SK-N-SH (cell line): ENCODE measurements at regions not wholly inside any gene's neighbourhood (a gene's known extent, or its start where the extent isn't known, plus 50 kb on each side); places are given as distances from the start of the nearest gene placed in this dataset.

Experiments
- CTCF ChIA-PET: fragments of 300-600, 350-600 bp; formaldehyde crosslinking; extraction: SDS; loops from one replicate; lab custom pipeline; 2021; lab: Yijun Ruan, JAX
- POLR2A ChIA-PET: fragments of 350-600 bp; sonication (Branson Sonifier 250); formaldehyde crosslinking; extraction: SDS; loops from one replicate; lab custom pipeline; 2020; ENCODE audit warnings: antibody characterized with exemption, inconsistent platforms; lab: Yijun Ruan, JAX
- DNase-seq: peaks from one replicate; pipeline ENCODE4 v3.0.0; 2012
- H2AFZ ChIP-seq: fragments of 200-600 bp; sonication (generic); 2 replicates; pipeline ENCODE4 v1.8.1; 2016; ENCODE audit warnings: antibody characterized with exemption, mild to moderate bottlenecking, low read depth
- H3F3A ChIP-seq: fragments of 200-600 bp; sonication (generic); replicated peaks from 2 replicates; pipeline ENCODE3; 2016; ENCODE audit warnings: antibody characterized with exemption, mild to moderate bottlenecking; ENCODE audit not compliant: insufficient read depth
- H3K27ac ChIP-seq, 2 experiments: fragments of 200-500 bp in 1 of 2; fragments of 200-600 bp in 1 of 2; sonication (Bioruptor generic) in 1 of 2; sonication (generic), shearing (Covaris generic) in 1 of 2; 2 replicates each; pipeline versions ENCODE4 v1.5.1 to v1.6.1; 2014 to 2016; ENCODE audit warnings: low read depth in 2 of 2, inconsistent platforms in 1 of 2, low read length in 1 of 2, mild to moderate bottlenecking in 1 of 2, mixed read lengths in 1 of 2
- H3K27me3 ChIP-seq: fragments of 200-600 bp; sonication (generic), shearing (Covaris generic); 2 replicates; pipeline ENCODE4 v1.6.1; 2016; ENCODE audit warnings: mixed run types; ENCODE audit not compliant: insufficient read depth
- H3K36me3 ChIP-seq, 2 experiments: fragments of 200-500 bp in 1 of 2; fragments of 200-600 bp in 1 of 2; sonication (Bioruptor generic) in 1 of 2; sonication (generic) in 1 of 2; replicated peaks in 1 of 2; 2 replicates each; pipeline versions ENCODE3 to v1.5.1; 2014 to 2016; ENCODE audit warnings: low read length in 1 of 2, mild to moderate bottlenecking in 1 of 2; ENCODE audit not compliant: insufficient read depth in 2 of 2, control insufficient read depth in 1 of 2
- H3K4me1 ChIP-seq, 2 experiments: fragments of 200-500 bp in 1 of 2; fragments of 200-600 bp in 1 of 2; sonication (Bioruptor generic) in 1 of 2; sonication (generic), shearing (Covaris generic) in 1 of 2; 2 replicates each; pipeline versions ENCODE4 v1.5.1 to v1.6.1; 2014 to 2016; ENCODE audit warnings: low read depth in 1 of 2, low read length in 1 of 2, mixed run types in 1 of 2; ENCODE audit not compliant: insufficient read depth in 2 of 2, control insufficient read depth in 1 of 2
- H3K4me2 ChIP-seq: fragments of 200-600 bp; sonication (generic), shearing (Covaris generic); 2 replicates; pipeline ENCODE4 v1.6.1; 2017; ENCODE audit warnings: mixed run types
- H3K4me3 ChIP-seq, 2 experiments: fragments of 200-500 bp in 1 of 2; fragments of 200-600 bp in 1 of 2; sonication (Bioruptor generic) in 1 of 2; sonication (generic), shearing (Covaris generic) in 1 of 2; 2 replicates each; pipeline versions ENCODE4 v1.5.1 to v1.8.1; 2014 to 2016; ENCODE audit warnings: low read depth in 2 of 2, inconsistent platforms in 1 of 2, low read length in 1 of 2, mild to moderate bottlenecking in 1 of 2, mixed read lengths in 1 of 2, moderate library complexity in 1 of 2
- H3K79me2 ChIP-seq: fragments of 200-600 bp; sonication (generic); 2 replicates; pipeline ENCODE4 v1.8.1; 2017; ENCODE audit warnings: mild to moderate bottlenecking; ENCODE audit not compliant: insufficient read depth
- H3K9ac ChIP-seq: fragments of 200-600 bp; sonication (generic); 2 replicates; pipeline ENCODE4 v1.6.1; 2017; ENCODE audit warnings: mixed run types
- H3K9me2 ChIP-seq: fragments of 200-600 bp; sonication (generic); 2 replicates; pipeline ENCODE4 v1.6.1; 2017; ENCODE audit warnings: mixed run types
- H3K9me3 ChIP-seq: fragments of 200-600 bp; sonication (generic); 2 replicates; pipeline ENCODE4 v1.6.1; 2017; ENCODE audit warnings: mixed run types, mild to moderate bottlenecking, moderate library complexity
- H4K20me1 ChIP-seq: fragments of 200-600 bp; sonication (generic); 2 replicates; pipeline ENCODE4 v1.6.1; 2017; ENCODE audit warnings: mild to moderate bottlenecking, mixed run types; ENCODE audit not compliant: insufficient read depth
- FOXJ3 ChIP-seq: sonication (generic); formaldehyde crosslinking; IDR thresholded peaks from 2 replicates; pipeline ENCODE4 v1.5.1; 2020; ENCODE audit warnings: mild to moderate bottlenecking, missing genetic modification reagents
- FOXM1 ChIP-seq: IDR thresholded peaks from 2 replicates; pipeline ENCODE4 v1.4.0; 2012; ENCODE audit warnings: low read depth, mild to moderate bottlenecking
- JUND ChIP-seq: IDR thresholded peaks from 2 replicates; pipeline ENCODE4 v1.4.0; 2012
- NFIC ChIP-seq: IDR thresholded peaks from 2 replicates; pipeline ENCODE4 v1.4.0; 2012; ENCODE audit warnings: borderline replicate concordance
- POLR2AphosphoS5 ChIP-seq: IDR thresholded peaks from 2 replicates; pipeline ENCODE4 v1.6.1; 2012; ENCODE audit warnings: low read depth, low read length
- RAD21 ChIP-seq: IDR thresholded peaks from 2 replicates; pipeline ENCODE4 v1.6.1; 2012; ENCODE audit warnings: mild to moderate bottlenecking, low read length
- RFX5 ChIP-seq: IDR thresholded peaks from 2 replicates; pipeline ENCODE4 v1.6.1; 2012; ENCODE audit warnings: mild to moderate bottlenecking, improper control_type of control experiment, low read length
- SIN3A ChIP-seq: IDR thresholded peaks from 2 replicates; pipeline ENCODE4 v1.6.1; 2012; ENCODE audit warnings: low read depth, mild to moderate bottlenecking, low read length, moderate library complexity, borderline replicate concordance
- SMC3 ChIP-seq: IDR thresholded peaks from 2 replicates; pipeline ENCODE4 v1.6.1; 2012; ENCODE audit warnings: low read depth, low read length, improper control_type of control experiment
- TEAD4 ChIP-seq: IDR thresholded peaks from 2 replicates; pipeline ENCODE4 v1.4.0; 2012; ENCODE audit warnings: mild to moderate bottlenecking, borderline replicate concordance; ENCODE audit not compliant: insufficient read depth
- WGBS: methylation state at CpG from one replicate; pipeline ENCODE4 v1.1.6; 2017; ENCODE audit warnings: low lambda C conversion rate; 5-methylcytosine and 5-hydroxymethylcytosine counted together
- TF ChIP-seq, protein P1 (sequence below): fragments of 150-350 bp; IDR thresholded peaks from 2 replicates; pipeline ENCODE4 v1.6.1; 2016; ENCODE audit warnings: mild to moderate bottlenecking, low read depth, low read length
- TF ChIP-seq, protein P2 (sequence below): fragments of 200-600 bp; sonication (generic); IDR thresholded peaks from 2 replicates; pipeline ENCODE4 v1.6.1; 2017; ENCODE audit warnings: antibody characterized with exemption, mild to moderate bottlenecking, moderate library complexity
- TF ChIP-seq, protein P3 (sequence below): IDR thresholded peaks from 2 replicates; pipeline ENCODE4 v1.4.0; 2012; ENCODE audit warnings: low read depth, borderline replicate concordance
- TF ChIP-seq, protein P4 (sequence below): IDR thresholded peaks from 2 replicates; pipeline ENCODE4; 2012

DNA sequence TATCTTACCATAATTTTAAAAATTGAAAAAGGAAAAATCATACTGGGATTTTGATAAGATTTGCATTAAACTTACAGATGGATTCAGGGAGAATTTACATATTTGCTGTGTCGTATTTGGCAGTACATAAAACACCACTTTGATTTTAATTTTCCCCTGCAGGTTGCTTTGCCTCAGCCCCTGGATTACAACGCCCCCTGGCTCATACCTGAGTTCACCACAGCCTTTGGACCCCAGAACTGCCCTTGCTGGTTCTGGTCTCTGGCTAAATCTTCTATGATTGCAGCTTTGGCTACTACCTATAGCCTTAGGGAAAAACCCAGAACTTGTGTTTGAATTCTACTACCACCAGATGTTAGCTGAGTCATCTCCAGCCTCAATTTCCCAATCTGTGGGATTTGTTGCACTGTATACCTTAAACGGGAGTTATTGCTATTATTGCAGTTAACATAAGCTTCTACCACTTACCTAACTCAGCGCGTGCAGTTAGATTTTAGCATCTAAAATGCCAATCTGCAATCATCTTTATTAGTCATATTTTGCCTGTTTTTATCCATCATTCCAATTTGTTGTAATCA, 315.7 kb upstream of the GADL1 start:
- Histone ChIP-seq H2AFZ (no peak overlapping the region), H3F3A (no peaks in the 10 kb centered on the region), H3K4me2 (no peak overlapping the region), H3K9me3 (no peaks in the 10 kb centered on the region), H3K27me3 (no peaks in the 10 kb centered on the region; the same call in 1 of the 2 replicates), H3K9ac (no peak overlapping the region), H3K36me3 (no peaks in the 10 kb centered on the region), H4K20me1 (no peaks in the 10 kb centered on the region), H3K27ac (no peak overlapping the region), H3K4me3 (no peak overlapping the region), H3K9me2 (no peaks in the 10 kb centered on the region), H3K4me1 (no peaks in the 10 kb centered on the region), H3K79me2 (no peaks in the 10 kb centered on the region)
- DNase-seq: no peak
- 59% methylated on average over 5 of the region's 5 CpGs for WGBS
- ChIA-PET CTCF (interaction anchor here (1.0 kb wide), 1 partner anchor 34 kb away, joined by 3 read pairs; no protein-coding TSS in a partner anchor), POLR2A (no interaction called here)
- TF ChIP-seq, protein P1, sequence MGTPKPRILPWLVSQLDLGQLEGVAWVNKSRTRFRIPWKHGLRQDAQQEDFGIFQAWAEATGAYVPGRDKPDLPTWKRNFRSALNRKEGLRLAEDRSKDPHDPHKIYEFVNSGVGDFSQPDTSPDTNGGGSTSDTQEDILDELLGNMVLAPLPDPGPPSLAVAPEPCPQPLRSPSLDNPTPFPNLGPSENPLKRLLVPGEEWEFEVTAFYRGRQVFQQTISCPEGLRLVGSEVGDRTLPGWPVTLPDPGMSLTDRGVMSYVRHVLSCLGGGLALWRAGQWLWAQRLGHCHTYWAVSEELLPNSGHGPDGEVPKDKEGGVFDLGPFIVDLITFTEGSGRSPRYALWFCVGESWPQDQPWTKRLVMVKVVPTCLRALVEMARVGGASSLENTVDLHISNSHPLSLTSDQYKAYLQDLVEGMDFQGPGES: no peak
- TF ChIP-seq, protein P2, sequence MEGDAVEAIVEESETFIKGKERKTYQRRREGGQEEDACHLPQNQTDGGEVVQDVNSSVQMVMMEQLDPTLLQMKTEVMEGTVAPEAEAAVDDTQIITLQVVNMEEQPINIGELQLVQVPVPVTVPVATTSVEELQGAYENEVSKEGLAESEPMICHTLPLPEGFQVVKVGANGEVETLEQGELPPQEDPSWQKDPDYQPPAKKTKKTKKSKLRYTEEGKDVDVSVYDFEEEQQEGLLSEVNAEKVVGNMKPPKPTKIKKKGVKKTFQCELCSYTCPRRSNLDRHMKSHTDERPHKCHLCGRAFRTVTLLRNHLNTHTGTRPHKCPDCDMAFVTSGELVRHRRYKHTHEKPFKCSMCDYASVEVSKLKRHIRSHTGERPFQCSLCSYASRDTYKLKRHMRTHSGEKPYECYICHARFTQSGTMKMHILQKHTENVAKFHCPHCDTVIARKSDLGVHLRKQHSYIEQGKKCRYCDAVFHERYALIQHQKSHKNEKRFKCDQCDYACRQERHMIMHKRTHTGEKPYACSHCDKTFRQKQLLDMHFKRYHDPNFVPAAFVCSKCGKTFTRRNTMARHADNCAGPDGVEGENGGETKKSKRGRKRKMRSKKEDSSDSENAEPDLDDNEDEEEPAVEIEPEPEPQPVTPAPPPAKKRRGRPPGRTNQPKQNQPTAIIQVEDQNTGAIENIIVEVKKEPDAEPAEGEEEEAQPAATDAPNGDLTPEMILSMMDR: no peak; the same call in none of the 2 replicates
- TF ChIP-seq, protein P3, sequence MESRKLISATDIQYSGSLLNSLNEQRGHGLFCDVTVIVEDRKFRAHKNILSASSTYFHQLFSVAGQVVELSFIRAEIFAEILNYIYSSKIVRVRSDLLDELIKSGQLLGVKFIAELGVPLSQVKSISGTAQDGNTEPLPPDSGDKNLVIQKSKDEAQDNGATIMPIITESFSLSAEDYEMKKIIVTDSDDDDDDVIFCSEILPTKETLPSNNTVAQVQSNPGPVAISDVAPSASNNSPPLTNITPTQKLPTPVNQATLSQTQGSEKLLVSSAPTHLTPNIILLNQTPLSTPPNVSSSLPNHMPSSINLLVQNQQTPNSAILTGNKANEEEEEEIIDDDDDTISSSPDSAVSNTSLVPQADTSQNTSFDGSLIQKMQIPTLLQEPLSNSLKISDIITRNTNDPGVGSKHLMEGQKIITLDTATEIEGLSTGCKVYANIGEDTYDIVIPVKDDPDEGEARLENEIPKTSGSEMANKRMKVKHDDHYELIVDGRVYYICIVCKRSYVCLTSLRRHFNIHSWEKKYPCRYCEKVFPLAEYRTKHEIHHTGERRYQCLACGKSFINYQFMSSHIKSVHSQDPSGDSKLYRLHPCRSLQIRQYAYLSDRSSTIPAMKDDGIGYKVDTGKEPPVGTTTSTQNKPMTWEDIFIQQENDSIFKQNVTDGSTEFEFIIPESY: no peak
- TF ChIP-seq, protein P4, sequence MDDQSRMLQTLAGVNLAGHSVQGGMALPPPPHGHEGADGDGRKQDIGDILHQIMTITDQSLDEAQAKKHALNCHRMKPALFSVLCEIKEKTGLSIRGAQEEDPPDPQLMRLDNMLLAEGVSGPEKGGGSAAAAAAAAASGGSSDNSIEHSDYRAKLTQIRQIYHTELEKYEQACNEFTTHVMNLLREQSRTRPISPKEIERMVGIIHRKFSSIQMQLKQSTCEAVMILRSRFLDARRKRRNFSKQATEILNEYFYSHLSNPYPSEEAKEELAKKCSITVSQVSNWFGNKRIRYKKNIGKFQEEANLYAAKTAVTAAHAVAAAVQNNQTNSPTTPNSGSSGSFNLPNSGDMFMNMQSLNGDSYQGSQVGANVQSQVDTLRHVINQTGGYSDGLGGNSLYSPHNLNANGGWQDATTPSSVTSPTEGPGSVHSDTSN: no peak
- no peak for TF ChIP-seq POLR2AphosphoS5
- no peak for TF ChIP-seq FOXJ3
- no peak for TF ChIP-seq SMC3
- TF ChIP-seq NFIC: no peak

DNA sequence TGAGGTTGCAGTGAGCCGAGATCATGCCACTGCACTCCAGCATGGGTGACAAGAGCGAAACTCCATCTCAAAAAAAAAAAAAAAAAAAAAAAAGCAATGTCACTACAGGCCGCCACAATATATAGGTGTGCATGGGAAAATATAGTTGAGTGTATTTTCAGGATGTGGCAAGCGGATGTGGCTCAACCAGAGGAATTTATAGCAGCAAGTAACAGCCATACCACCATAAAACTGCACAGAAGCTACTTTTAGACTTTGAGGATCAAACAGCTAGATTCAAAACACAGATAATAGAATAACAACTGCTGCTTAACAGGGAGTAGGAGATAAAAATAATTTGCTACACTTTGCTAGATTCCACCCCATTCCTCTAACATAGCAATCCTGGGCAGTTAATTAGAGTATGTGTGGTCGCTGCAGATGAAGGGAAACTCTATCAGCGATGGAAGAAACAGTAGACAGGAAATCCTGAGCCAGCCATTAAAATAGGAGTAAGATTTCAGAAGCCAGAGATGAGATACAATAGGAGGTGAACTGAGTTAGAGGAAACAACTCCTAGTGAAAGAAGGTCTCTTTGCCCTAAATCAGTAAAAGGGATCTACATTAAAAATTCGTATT, 318.7 kb upstream of the STT3B start:
- no peaks in the 10 kb centered on the region for H3F3A ChIP-seq
- no peaks in the 10 kb centered on the region for H3K79me2 ChIP-seq
- POLR2A ChIA-PET: no interaction called here
- H2AFZ ChIP-seq: no peak overlapping the region
- 68% methylated on average over 7 of the region's 7 CpGs for WGBS
- no peaks in the 10 kb centered on the region for H4K20me1 ChIP-seq
- no peak overlapping the region for H3K4me2 ChIP-seq
- no peaks in the 10 kb centered on the region for H3K27me3 ChIP-seq
- TF ChIP-seq TEAD4: no peak
- TF ChIP-seq SIN3A: no peak
- no peak for TF ChIP-seq RAD21
- no peak for TF ChIP-seq JUND
- no peak for TF ChIP-seq RFX5
- TF ChIP-seq FOXM1: no peak
- TF ChIP-seq, all 33 proteins: peak for 0
- Histone ChIP-seq H3K9me3 (no peaks in the 10 kb centered on the region), H3K9ac (no peak overlapping the region), H3K36me3 (no peaks in the 10 kb centered on the region), H3K4me3 (no peak overlapping the region), H3K4me1 (no peaks in the 10 kb centered on the region; a peak in 1 of 4 replicates), H3K9me2 (no peaks in the 10 kb centered on the region), H3K27ac (no peak overlapping the region)
- no peak for DNase-seq
- CTCF ChIA-PET: no interaction called here
